Right kidney (tissue), 1 donor: ENCODE measurements at regions not wholly inside any gene's neighbourhood (a gene's known extent, or its start where the extent isn't known, plus 50 kb on each side); places are given as distances from the start of the nearest gene placed in this dataset.
A peak's percentile ranks its signal among the peaks of the same experiment; 100 is the strongest.

ENCODE experiments used
- DNase-seq: peaks from one replicate; pipeline ENCODE4 v3.0.0-alpha.2; 2016

- DNase-seq = no peak
Measured at GRCh38 chr7:35536396-35536826, 158.5 kb downstream of the HERPUD2 start.

GRCh38 chr7:35533902-35534301 is 161.0 kb downstream of the HERPUD2 start:
- DNase-seq = no peak

- DNase-seq = no peak
Measured at GRCh38 chr7:35530124-35531109, 164.5 kb downstream of the HERPUD2 start.

GRCh38 chr7:35529713-35530112 is 165.2 kb downstream of the HERPUD2 start:
- no peak for DNase-seq

GRCh38 chr7:35528381-35528977 is 166.5 kb downstream of the HERPUD2 start:
- DNase-seq = no peak

- no peak for DNase-seq
Measured at GRCh38 chr7:35526645-35527044, 168.3 kb downstream of the HERPUD2 start.

- DNase-seq = no peak
Measured at GRCh38 chr7:35524112-35524804, 170.7 kb downstream of the HERPUD2 start.

- no peak for DNase-seq
Measured at GRCh38 chr7:35523292-35523691, 171.6 kb downstream of the HERPUD2 start.

GRCh38 chr7:35522697-35523096 is 172.2 kb downstream of the HERPUD2 start:
- no peak for DNase-seq

- DNase-seq = no peak
Measured at GRCh38 chr7:35521941-35522340, 173.0 kb downstream of the HERPUD2 start.

- DNase-seq = no peak
Measured at GRCh38 chr7:35520810-35521625, 173.9 kb downstream of the HERPUD2 start.

GRCh38 chr7:35519971-35520809 is 174.7 kb downstream of the HERPUD2 start:
- peak; percentile 39 for DNase-seq

- DNase-seq = no peak
Measured at GRCh38 chr7:35518767-35519166, 176.2 kb downstream of the HERPUD2 start.

- no peak for DNase-seq
Measured at GRCh38 chr7:35516498-35516897, 178.4 kb downstream of the HERPUD2 start.

GRCh38 chr7:35513828-35514227 is 181.1 kb downstream of the HERPUD2 start:
- DNase-seq = no peak

GRCh38 chr7:35513195-35513594 is 181.7 kb downstream of the HERPUD2 start:
- DNase-seq = no peak

GRCh38 chr7:35512716-35513115 is 182.2 kb downstream of the HERPUD2 start:
- no peak for DNase-seq

GRCh38 chr7:35508623-35509400 is 186.1 kb downstream of the HERPUD2 start:
- DNase-seq = no peak

- no peak for DNase-seq
Measured at GRCh38 chr7:35505066-35505465, 189.9 kb downstream of the HERPUD2 start.

- DNase-seq = no peak
Measured at GRCh38 chr7:35504365-35504764, 190.6 kb downstream of the HERPUD2 start.
